Trophoblast cell (in vitro differentiated cells and primary cell): ENCODE measurements at regions not wholly inside any gene's neighbourhood (a gene's known extent, or its start where the extent isn't known, plus 50 kb on each side); places are given as distances from the start of the nearest gene placed in this dataset.

ENCODE experiments used
- DNase-seq, 2 donors: peaks; one replicate each; pipeline ENCODE4 v3.0.0-alpha.2; 2016
- H2AFZ ChIP-seq: 2 replicates; pipeline ENCODE4 v1.6.1; 2013; ENCODE audit warnings: low read length, moderate library complexity, mild to moderate bottlenecking; ENCODE audit not compliant: insufficient read depth, poor library complexity
- H2AK5ac ChIP-seq: 2 replicates; pipeline ENCODE4 v1.6.1; 2013; ENCODE audit warnings: mild to moderate bottlenecking, low read length
- H2BK120ac ChIP-seq: 2 replicates; pipeline ENCODE4 v1.6.1; 2013; ENCODE audit warnings: low read length, mild to moderate bottlenecking, moderate library complexity; ENCODE audit not compliant: insufficient read depth, poor library complexity
- H2BK12ac ChIP-seq: 2 replicates; pipeline ENCODE4 v1.6.1; 2013; ENCODE audit warnings: mild to moderate bottlenecking, low read length, moderate library complexity
- H2BK5ac ChIP-seq: 2 replicates; pipeline ENCODE4 v1.6.1; 2013; ENCODE audit warnings: low read length, low read depth, moderate library complexity, mild to moderate bottlenecking; ENCODE audit not compliant: poor library complexity
- H3K14ac ChIP-seq: 2 replicates; pipeline ENCODE4 v1.6.1; 2013; ENCODE audit warnings: mild to moderate bottlenecking, low read length
- H3K18ac ChIP-seq: 2 replicates; pipeline ENCODE4 v1.6.1; 2013; ENCODE audit warnings: mild to moderate bottlenecking, low read length
- H3K23ac ChIP-seq: 2 replicates; pipeline ENCODE4 v1.6.1; 2013; ENCODE audit warnings: low read length
- H3K27ac ChIP-seq: 2 replicates; pipeline ENCODE4 v1.5.1; 2013; ENCODE audit warnings: low read depth, mild to moderate bottlenecking, inconsistent platforms, low read length, moderate library complexity
- H3K27me3 ChIP-seq: 2 replicates; pipeline ENCODE4 v1.6.1; 2013; ENCODE audit warnings: inconsistent platforms, mild to moderate bottlenecking, low read length, moderate library complexity; ENCODE audit not compliant: insufficient read depth
- H3K36me3 ChIP-seq, 2 experiments: 1 replicate in 1 of 2; 2 replicates in 1 of 2; pipeline ENCODE4 v1.6.1; 2013; ENCODE audit warnings: low read length in 2 of 2, mild to moderate bottlenecking in 2 of 2, moderate library complexity in 1 of 2; ENCODE audit not compliant: insufficient read depth in 2 of 2, control insufficient read depth in 1 of 2
- H3K4ac ChIP-seq: 2 replicates; pipeline ENCODE4 v1.6.1; 2013; ENCODE audit warnings: low read depth, mild to moderate bottlenecking, low read length, moderate library complexity
- H3K4me1 ChIP-seq, 2 experiments: 1 replicate in 1 of 2; 2 replicates in 1 of 2; pipeline ENCODE4 v1.6.1; 2013; ENCODE audit warnings: low read length in 2 of 2, mild to moderate bottlenecking in 2 of 2, moderate library complexity in 1 of 2; ENCODE audit not compliant: insufficient read depth in 2 of 2, control insufficient read depth in 1 of 2
- H3K4me2 ChIP-seq: 2 replicates; pipeline ENCODE4 v1.6.1; 2013; ENCODE audit warnings: inconsistent platforms, mild to moderate bottlenecking, low read length, moderate library complexity
- H3K4me3 ChIP-seq: 2 replicates; pipeline ENCODE4 v1.5.1; 2013; ENCODE audit warnings: mild to moderate bottlenecking, low read depth, low read length, inconsistent platforms
- H3K79me1 ChIP-seq: one replicate; pipeline ENCODE4 v1.6.1; 2013; ENCODE audit warnings: low read length
- H3K79me2 ChIP-seq: 2 replicates; pipeline ENCODE4 v1.6.1; 2013; ENCODE audit warnings: low read length, mild to moderate bottlenecking; ENCODE audit not compliant: control insufficient read depth, insufficient read depth, poor library complexity
- H3K9ac ChIP-seq: 2 replicates; pipeline ENCODE4 v1.6.1; 2013; ENCODE audit warnings: mild to moderate bottlenecking, low read length
- H3K9me3 ChIP-seq: 2 replicates; pipeline ENCODE4 v1.6.1; 2013; ENCODE audit warnings: low read depth, mild to moderate bottlenecking, control low read depth, inconsistent platforms, low read length; ENCODE audit not compliant: insufficient read depth
- H4K12ac ChIP-seq: 2 replicates; pipeline ENCODE4 v1.6.1; 2013; ENCODE audit warnings: low read depth, mild to moderate bottlenecking, low read length, moderate library complexity
- H4K8ac ChIP-seq: 2 replicates; pipeline ENCODE4 v1.6.1; 2013; ENCODE audit warnings: low read depth, mild to moderate bottlenecking, low read length, moderate library complexity
- H4K91ac ChIP-seq: one replicate; pipeline ENCODE4 v1.6.1; 2013; ENCODE audit warnings: low read depth, mild to moderate bottlenecking, low read length, moderate library complexity
- WGBS: extraction: QIAGEN DNeasy Blood & Tissue Kit; methylation state at CpG from one replicate; pipeline ENCODE4 v1.1.7; 2013; ENCODE audit warnings: missing lambda C conversion rate; ENCODE audit not compliant: insufficient read length, insufficient coverage; ENCODE audit errors: extremely low coverage; 5-methylcytosine and 5-hydroxymethylcytosine counted together

DNA sequence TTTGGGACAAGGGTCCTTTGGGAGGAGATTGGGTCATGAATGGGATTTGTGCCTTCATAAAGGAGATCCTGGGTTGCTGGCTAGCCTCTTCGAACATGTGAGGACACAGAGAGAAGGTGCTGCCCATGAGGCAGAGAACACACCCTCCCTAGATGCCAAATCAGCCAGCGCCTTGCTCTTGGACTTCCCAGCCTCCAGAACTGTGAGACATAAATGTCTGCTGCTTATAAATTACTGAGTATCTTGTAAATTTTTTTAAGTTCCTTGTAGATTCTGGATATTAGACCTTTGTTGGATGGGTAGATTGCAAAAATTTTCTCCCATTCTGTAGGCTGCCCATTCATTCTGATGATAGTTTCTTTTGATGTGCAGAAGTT is 297.5 kb upstream of the FOXQ1 start:
- Histone ChIP-seq H3K23ac (no peak overlapping the region), H3K14ac (no peak overlapping the region), H3K4me2 (no peak overlapping the region), H4K8ac (no peak overlapping the region), H3K79me2 (no peaks in the 10 kb centered on the region), H3K9me3 (no peaks in the 10 kb centered on the region), H3K4me3 (no peak overlapping the region), H3K27me3 (no peaks in the 10 kb centered on the region), H2BK120ac (no peak overlapping the region), H2AFZ (no peak overlapping the region), H3K9ac (no peak overlapping the region), H4K91ac (no peak overlapping the region), H3K36me3 (no peaks in the 10 kb centered on the region), H3K4me1 (no peaks in the 10 kb centered on the region), H3K18ac (no peak overlapping the region), H2BK12ac (no peak overlapping the region), H3K79me1 (no peaks in the 10 kb centered on the region), H4K12ac (no peak overlapping the region), H2BK5ac (no peak overlapping the region), H2AK5ac (no peak overlapping the region), H3K4ac (no peak overlapping the region), H3K27ac (no peak overlapping the region)
- WGBS, result no CpG with 5 or more reads among the region's 2 CpGs
- DNase-seq, result no peak

DNA sequence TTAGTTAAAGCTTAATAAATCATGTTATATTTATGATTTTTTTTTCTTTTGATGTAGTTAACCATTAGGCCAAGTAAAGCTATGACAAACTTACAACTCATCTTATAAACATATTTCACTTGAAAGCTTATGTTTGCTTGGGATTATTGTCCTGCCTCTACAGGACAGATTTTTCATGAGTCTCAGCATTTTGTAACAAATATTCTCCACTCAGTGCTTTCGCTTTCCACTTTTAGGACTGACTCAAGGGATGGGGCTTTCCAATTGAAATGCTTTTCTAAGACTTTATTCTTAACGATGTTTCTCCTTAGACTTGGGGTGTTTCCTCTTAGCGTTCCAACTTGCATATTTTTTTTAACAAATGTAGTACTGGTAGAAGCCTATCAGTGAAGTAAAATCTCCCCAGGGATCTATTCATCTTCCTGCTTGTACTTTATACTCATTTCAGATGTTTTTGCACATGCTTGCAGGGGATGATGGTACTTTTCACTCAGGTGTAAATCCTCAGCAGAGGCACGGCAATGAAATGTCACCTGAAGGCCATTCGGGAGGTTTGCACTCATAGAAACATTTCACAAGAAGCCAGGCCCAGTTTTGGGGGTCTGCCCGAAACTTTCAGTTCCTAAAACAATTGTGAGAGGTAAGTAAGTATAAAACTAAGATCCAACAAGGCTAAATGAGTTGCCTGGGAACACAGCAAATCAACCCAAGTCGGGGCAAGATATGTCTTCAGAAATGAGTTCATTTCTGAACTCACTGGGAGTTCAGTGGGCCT is 298.1 kb upstream of the FOXQ1 start:
- H2AFZ ChIP-seq, result no peak overlapping the region
- no peak overlapping the region for H3K14ac ChIP-seq
- no peak overlapping the region for H2BK5ac ChIP-seq
- H4K91ac ChIP-seq, result no peak overlapping the region
- H2BK12ac ChIP-seq, result no peak overlapping the region
- H3K27ac ChIP-seq, result no peak overlapping the region
- H2AK5ac ChIP-seq, result no peak overlapping the region
- H3K4ac ChIP-seq, result no peak overlapping the region
- H3K36me3 ChIP-seq, result no peaks in the 10 kb centered on the region
- no CpG with 5 or more reads among the region's 7 CpGs for WGBS
- no peak overlapping the region for H2BK120ac ChIP-seq
- H3K79me2 ChIP-seq, result no peaks in the 10 kb centered on the region
- no peaks in the 10 kb centered on the region for H3K27me3 ChIP-seq
- H3K4me2 ChIP-seq, result no peak overlapping the region
- no peak overlapping the region for H3K4me3 ChIP-seq
- no peak overlapping the region for H3K23ac ChIP-seq
- H3K79me1 ChIP-seq, result no peaks in the 10 kb centered on the region
- DNase-seq, result no peak
- no peaks in the 10 kb centered on the region for H3K9me3 ChIP-seq
- no peaks in the 10 kb centered on the region for H3K4me1 ChIP-seq
- H3K9ac ChIP-seq, result no peak overlapping the region
- H4K8ac ChIP-seq, result no peak overlapping the region
- H3K18ac ChIP-seq, result no peak overlapping the region
- no peak overlapping the region for H4K12ac ChIP-seq

DNA sequence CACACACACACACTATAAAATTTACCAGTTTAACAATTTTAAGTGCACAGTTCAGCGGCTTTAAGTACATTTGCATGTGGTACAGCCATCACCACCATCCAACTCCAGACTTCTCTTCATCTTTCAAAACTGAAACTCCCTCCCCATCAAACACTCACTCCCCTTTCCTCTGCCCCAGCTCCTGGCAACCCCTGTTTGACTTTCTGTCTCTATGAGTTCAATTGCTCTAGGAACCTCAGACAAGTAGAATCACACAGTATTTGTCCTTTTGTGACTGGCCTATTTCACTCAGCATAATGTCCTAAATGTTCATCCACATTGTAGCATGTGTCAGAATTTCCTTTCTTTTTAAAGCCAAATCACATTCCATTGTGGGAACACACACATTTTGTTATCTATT is 302.8 kb upstream of the FOXQ1 start:
- Histone ChIP-seq H2AFZ (no peak overlapping the region), H3K23ac (no peak overlapping the region), H3K4me3 (no peak overlapping the region), H3K4me2 (no peak overlapping the region), H3K36me3 (no peaks in the 10 kb centered on the region), H3K27me3 (no peaks in the 10 kb centered on the region), H4K8ac (no peak overlapping the region), H4K91ac (no peak overlapping the region), H2AK5ac (no peak overlapping the region), H2BK120ac (no peak overlapping the region), H3K4me1 (peaks cover 0 to 3% of the 10 kb centered on the region in 2 experiments), H3K9me3 (no peaks in the 10 kb centered on the region), H3K14ac (no peak overlapping the region), H3K4ac (no peak overlapping the region), H3K9ac (no peak overlapping the region), H3K18ac (no peak overlapping the region), H4K12ac (no peak overlapping the region), H2BK5ac (no peak overlapping the region), H3K79me1 (no peaks in the 10 kb centered on the region), H3K27ac (no peak overlapping the region), H2BK12ac (no peak overlapping the region), H3K79me2 (no peaks in the 10 kb centered on the region)
- WGBS, result no CpG with 5 or more reads among the region's 1 CpG
- no peak for DNase-seq

DNA sequence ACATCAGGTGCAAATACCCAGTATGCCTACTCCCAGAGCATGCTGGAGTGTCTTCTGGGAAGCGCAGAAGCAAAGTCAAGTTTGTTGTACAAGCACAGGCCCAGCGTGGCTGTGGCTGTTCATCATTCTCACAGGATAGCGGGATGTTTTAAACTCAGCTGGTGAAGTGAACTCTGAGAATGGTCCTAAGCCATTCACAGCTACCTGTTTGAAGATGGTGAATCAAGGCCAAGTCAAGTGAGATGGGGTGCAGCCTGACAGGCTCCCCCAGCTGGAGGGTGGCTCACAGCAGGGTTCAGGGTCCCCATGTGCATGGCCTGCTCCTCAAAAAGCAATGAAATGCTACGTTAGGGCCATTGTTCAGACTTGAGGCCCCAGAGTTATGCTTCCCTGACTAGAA is 304.7 kb upstream of the FOXQ1 start:
- Histone ChIP-seq H3K18ac (no peak overlapping the region), H3K27me3 (no peaks in the 10 kb centered on the region), H3K9me3 (peaks cover 4% of the 10 kb centered on the region), H4K8ac (no peak overlapping the region), H2AK5ac (no peak overlapping the region), H3K4me2 (no peak overlapping the region), H2BK12ac (no peak overlapping the region), H3K79me2 (no peaks in the 10 kb centered on the region), H2BK120ac (no peak overlapping the region), H2AFZ (no peak overlapping the region), H3K27ac (no peak overlapping the region), H3K14ac (no peak overlapping the region), H2BK5ac (no peak overlapping the region), H4K12ac (no peak overlapping the region), H3K9ac (no peak overlapping the region), H3K4me3 (no peak overlapping the region), H3K4ac (no peak overlapping the region), H3K4me1 (peaks cover 0 to 3% of the 10 kb centered on the region in 2 experiments), H3K23ac (no peak overlapping the region), H3K79me1 (no peaks in the 10 kb centered on the region), H3K36me3 (no peaks in the 10 kb centered on the region), H4K91ac (no peak overlapping the region)
- no CpG with 5 or more reads among the region's 4 CpGs for WGBS
- DNase-seq, result no peak
